Suprapubic skin (tissue), 4 donors: ENCODE measurements at regions not wholly inside any gene's neighbourhood (a gene's known extent, or its start where the extent isn't known, plus 50 kb on each side); places are given as distances from the start of the nearest gene placed in this dataset.
"Not testable (repeated sequence)": the region's sequence is repeated elsewhere in the genome, so short reads cannot be mapped to it uniquely, and the experiment has no call there.

ENCODE experiments used
- DNase-seq, 2 donors: peaks; one replicate each; pipeline ENCODE4 v3.0.0-alpha.2; 2019; ENCODE audit warnings: low spot score in 2 of 2
- H3K27ac ChIP-seq: fragments of 200-600 bp; sonication (generic); one replicate; pipeline ENCODE4 v1.5.1; 2019
- H3K27me3 ChIP-seq: fragments of 200-600 bp; sonication (generic); one replicate; pipeline ENCODE4 v1.5.1; 2019
- H3K36me3 ChIP-seq: fragments of 200-600 bp; sonication (generic); one replicate; pipeline ENCODE4 v1.5.1; 2019
- H3K4me1 ChIP-seq: fragments of 200-600 bp; sonication (generic); one replicate; pipeline ENCODE4 v1.5.1; 2019
- H3K4me3 ChIP-seq: fragments of 200-600 bp; sonication (generic); one replicate; pipeline ENCODE4 v1.5.1; 2019; ENCODE audit warnings: mild to moderate bottlenecking
- H3K9me3 ChIP-seq: fragments of 200-600 bp; sonication (generic); one replicate; pipeline ENCODE4 v1.5.1; 2019
- CTCF ChIP-seq, 2 donors: fragments of 200-600 bp in 1 of 2; fragments of 450-650 bp in 1 of 2; sonication (generic) in 1 of 2; IDR thresholded peaks; one replicate each; pipeline ENCODE4 v1.5.1; 2016 to 2019; ENCODE audit warnings: antibody characterized with exemption in 2 of 2, mild to moderate bottlenecking in 1 of 2, moderate library complexity in 1 of 2
- EP300 ChIP-seq: sonication (generic); formaldehyde crosslinking; IDR thresholded peaks from one replicate; pipeline ENCODE4 v1.6.1; 2017; ENCODE audit warnings: antibody characterized with exemption
- POLR2A ChIP-seq, 2 donors: fragments of 450-650 bp; IDR thresholded peaks; one replicate each; pipeline ENCODE4 v1.6.1; 2017; ENCODE audit warnings: antibody characterized with exemption in 2 of 2, mild to moderate bottlenecking in 2 of 2, moderate library complexity in 2 of 2
- POLR2AphosphoS5 ChIP-seq, 3 donors: sonication (generic); formaldehyde crosslinking; IDR thresholded peaks; one replicate each; pipeline ENCODE4 v1.6.1; 2017; ENCODE audit warnings: antibody characterized with exemption in 3 of 3
- WGBS: methylation state at CpG from one replicate; pipeline ENCODE4 v1.1.5; 2018; 5-methylcytosine and 5-hydroxymethylcytosine counted together

DNA sequence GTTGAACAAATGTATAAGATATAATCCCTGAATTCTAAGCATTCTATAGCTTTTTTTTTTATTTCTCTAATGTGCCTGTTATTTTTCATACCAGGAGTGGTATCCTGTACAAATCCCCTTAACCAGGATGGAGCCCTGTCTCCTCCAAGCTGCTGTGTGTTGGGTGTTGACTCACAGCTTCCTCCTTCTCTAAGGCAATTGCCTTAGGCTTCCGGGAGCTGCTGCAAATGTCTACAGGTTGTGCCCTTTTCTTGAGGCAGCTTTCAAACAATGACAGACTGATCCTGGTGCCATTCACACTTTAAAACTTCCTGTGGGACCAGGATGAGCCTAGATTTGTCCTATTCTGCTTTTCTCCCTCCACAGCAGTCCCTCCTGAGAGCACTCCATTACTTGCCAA, 173.2 kb downstream of the BTBD3 start:
- no peaks in the 10 kb centered on the region for H3K27me3 ChIP-seq
- no peaks in the 10 kb centered on the region for H3K9me3 ChIP-seq
- no peak overlapping the region for H3K27ac ChIP-seq
- no peak for DNase-seq
- no peak for TF ChIP-seq EP300
- TF ChIP-seq POLR2A (IDR thresholded peaks at IDR 0.05): no peak
- TF ChIP-seq CTCF (IDR thresholded peaks at IDR 0.05): no peak
- no peak for TF ChIP-seq POLR2AphosphoS5 (IDR thresholded peaks at IDR 0.05)
- no peaks in the 10 kb centered on the region for H3K36me3 ChIP-seq
- no peaks in the 10 kb centered on the region for H3K4me1 ChIP-seq
- WGBS: 77% methylated on average over 1 of the region's 1 CpG
- H3K4me3 ChIP-seq: no peak overlapping the region

- Histone ChIP-seq H3K27me3 (no peaks in the 10 kb centered on the region), H3K36me3 (no peaks in the 10 kb centered on the region), H3K9me3 (no peaks in the 10 kb centered on the region), H3K4me1 (no peaks in the 10 kb centered on the region), H3K4me3 (no peak overlapping the region), H3K27ac (no peak overlapping the region)
- TF ChIP-seq CTCF (IDR thresholded peaks at IDR 0.05): no peak
- no peak for TF ChIP-seq POLR2A (IDR thresholded peaks at IDR 0.05)
- TF ChIP-seq POLR2AphosphoS5 (IDR thresholded peaks at IDR 0.05): no peak
- no peak for TF ChIP-seq EP300
- DNase-seq: no peak
- 86% methylated on average over 10 of the region's 10 CpGs for WGBS
Observed at GRCh38 chr20:12093057-12093796, 175.5 kb downstream of the BTBD3 start.

DNA sequence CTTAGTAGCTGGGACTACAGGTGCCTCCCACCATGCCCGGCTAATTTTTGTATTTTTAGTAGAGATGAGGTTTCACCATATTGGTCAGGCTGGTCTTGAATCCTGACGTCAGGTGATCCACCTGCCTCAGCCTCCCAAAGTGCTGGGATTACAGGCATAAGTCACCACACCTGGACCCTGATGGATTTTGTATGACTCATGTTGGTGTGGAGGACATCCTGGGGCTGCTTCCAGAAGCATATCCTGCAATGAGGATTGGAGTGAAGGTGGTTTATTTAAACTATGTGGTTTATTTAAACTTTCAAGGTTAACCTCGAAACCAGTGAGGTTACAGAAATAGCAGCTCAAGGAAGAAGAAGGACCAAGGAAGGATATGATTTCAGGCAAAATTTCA, 176.1 kb downstream of the BTBD3 start:
- not testable (repeated sequence) for H3K27ac ChIP-seq, H3K9me3 ChIP-seq, H3K36me3 ChIP-seq, H3K4me1 ChIP-seq, H3K4me3 ChIP-seq, DNase-seq, H3K27me3 ChIP-seq
- WGBS: 94% methylated on average over 3 of the region's 3 CpGs

GRCh38 chr20:12095180-12095920, 177.7 kb downstream of the BTBD3 start:
- no peaks in the 10 kb centered on the region for H3K36me3 ChIP-seq
- H3K4me1 ChIP-seq: no peaks in the 10 kb centered on the region
- H3K9me3 ChIP-seq: no peaks in the 10 kb centered on the region
- no peak overlapping the region for H3K4me3 ChIP-seq
- no peak overlapping the region for H3K27ac ChIP-seq
- no peaks in the 10 kb centered on the region for H3K27me3 ChIP-seq
- TF ChIP-seq POLR2AphosphoS5 (IDR thresholded peaks at IDR 0.05): no peak
- TF ChIP-seq EP300: no peak
- TF ChIP-seq POLR2A (IDR thresholded peaks at IDR 0.05): no peak
- no peak for DNase-seq
- WGBS: 65% methylated on average over 5 of the region's 5 CpGs

DNA sequence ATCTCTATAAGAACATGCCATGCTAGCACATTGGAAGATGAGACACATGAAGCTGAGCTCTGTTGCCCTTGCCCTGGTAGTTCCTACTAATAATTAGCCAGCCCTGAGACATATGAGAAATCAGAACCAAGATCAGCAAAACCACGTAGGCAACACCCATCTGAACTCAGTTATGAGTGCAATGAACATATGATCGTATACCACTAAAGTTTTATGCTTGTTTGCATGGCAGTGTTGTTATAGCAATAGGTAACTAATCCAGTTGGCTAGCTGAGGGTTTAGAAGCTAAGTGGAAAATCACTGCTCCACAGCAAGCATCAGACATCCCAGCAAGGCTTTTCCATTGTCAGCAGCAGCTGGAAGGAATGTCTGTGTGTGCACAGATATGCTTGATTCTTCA, 180.7 kb downstream of the BTBD3 start:
- DNase-seq: no peak
- Histone ChIP-seq H3K4me1 (no peaks in the 10 kb centered on the region), H3K4me3 (no peak overlapping the region), H3K36me3 (no peaks in the 10 kb centered on the region), H3K9me3 (no peaks in the 10 kb centered on the region), H3K27me3 (no peaks in the 10 kb centered on the region), H3K27ac (no peak overlapping the region)
- no peak for TF ChIP-seq POLR2A (IDR thresholded peaks at IDR 0.05)
- TF ChIP-seq EP300: no peak
- TF ChIP-seq CTCF (IDR thresholded peaks at IDR 0.05): no peak
- no peak for TF ChIP-seq POLR2AphosphoS5 (IDR thresholded peaks at IDR 0.05)
- WGBS: 64% methylated on average over 2 of the region's 2 CpGs

DNA sequence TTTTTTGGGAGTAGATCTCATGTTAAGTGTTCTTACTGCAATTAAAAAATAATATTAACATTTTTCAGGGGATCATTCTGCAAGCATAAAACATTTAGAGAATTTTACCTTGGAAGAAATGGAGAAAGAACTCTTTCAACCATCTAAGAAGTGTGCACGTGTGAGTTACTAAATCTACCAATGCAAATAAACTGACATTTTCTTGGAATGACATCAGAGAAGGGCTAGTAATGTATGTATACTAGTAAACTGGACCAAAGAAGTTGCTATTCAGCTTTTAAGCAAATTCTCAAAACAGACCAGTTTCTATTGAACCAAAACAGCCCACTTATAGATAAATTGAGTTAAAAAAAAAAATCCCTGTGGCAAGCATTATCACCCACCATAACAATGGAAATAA, 191.2 kb downstream of the BTBD3 start:
- DNase-seq: no peak
- no peak overlapping the region for H3K27ac ChIP-seq
- H3K4me3 ChIP-seq: no peak overlapping the region
- no peaks in the 10 kb centered on the region for H3K27me3 ChIP-seq
- no peaks in the 10 kb centered on the region for H3K9me3 ChIP-seq
- no peak for TF ChIP-seq EP300
- no peak for TF ChIP-seq POLR2A (IDR thresholded peaks at IDR 0.05)
- TF ChIP-seq POLR2AphosphoS5 (IDR thresholded peaks at IDR 0.05): no peak
- TF ChIP-seq CTCF (IDR thresholded peaks at IDR 0.05): no peak
- peaks cover 21% of the 10 kb centered on the region for H3K4me1 ChIP-seq
- 51% methylated on average over 1 of the region's 1 CpG for WGBS
- no peaks in the 10 kb centered on the region for H3K36me3 ChIP-seq
